Keratinocyte (primary cell): ENCODE measurements at regions not wholly inside any gene's neighbourhood (a gene's known extent, or its start where the extent isn't known, plus 50 kb on each side); places are given as distances from the start of the nearest gene placed in this dataset.

Source experiments
- CTCF ChIP-seq, 3 experiments: IDR thresholded peaks in 1 of 3; conservative IDR thresholded peaks in 1 of 3; optimal IDR thresholded peaks in 1 of 3; 2 replicates in 2 of 3; 3 replicates in 1 of 3; pipeline versions ENCODE3 to v1.5.1; 2011; ENCODE audit warnings: low read length in 3 of 3, mild to moderate bottlenecking in 3 of 3, moderate library complexity in 2 of 3, control low read depth in 1 of 3, inconsistent platforms in 1 of 3; ENCODE audit not compliant: insufficient read depth in 2 of 3; ENCODE audit errors: extremely low read depth in 1 of 3
- EZH2 ChIP-seq: IDR thresholded peaks from one replicate; pipeline ENCODE4 v1.6.1; 2012; ENCODE audit warnings: inconsistent platforms, mild to moderate bottlenecking, low read length, moderate library complexity

DNA sequence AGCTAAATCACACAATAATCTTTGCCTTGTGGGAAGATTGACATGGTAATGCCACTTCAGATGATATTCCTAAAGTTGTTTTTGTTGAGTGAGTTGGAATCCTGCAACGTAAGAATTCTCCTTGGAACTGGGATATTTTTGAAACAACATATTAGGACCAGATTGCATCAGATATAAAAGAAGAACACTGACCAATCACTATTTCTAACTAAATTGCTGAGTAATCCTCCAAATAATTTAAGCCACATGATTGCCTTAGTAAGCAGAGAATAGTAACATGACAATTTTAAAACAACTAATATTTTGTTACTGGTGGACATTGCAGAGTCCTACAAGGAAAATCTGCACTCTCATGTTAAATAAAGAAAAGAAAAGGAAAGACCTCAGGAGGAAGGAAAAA lies 353.9 kb upstream of the LMCD1 start:
- TF ChIP-seq CTCF (optimal IDR thresholded peaks at IDR 0.05 in 1 of 3, IDR thresholded peaks at IDR 0.05 in 1 of 3, conservative IDR thresholded peaks at IDR 0.05 in 1 of 3; ENCODE audit: extremely low read depth in 1 of 3, insufficient read depth in 2 of 3, low read length in 3 of 3) (no peak), EZH2 (no peak)
